ENCODE measurements at regions not wholly inside any gene's neighbourhood (a gene's known extent, or its start where the extent isn't known, plus 50 kb on each side); places are given as distances from the start of the nearest gene placed in this dataset.

DNA sequence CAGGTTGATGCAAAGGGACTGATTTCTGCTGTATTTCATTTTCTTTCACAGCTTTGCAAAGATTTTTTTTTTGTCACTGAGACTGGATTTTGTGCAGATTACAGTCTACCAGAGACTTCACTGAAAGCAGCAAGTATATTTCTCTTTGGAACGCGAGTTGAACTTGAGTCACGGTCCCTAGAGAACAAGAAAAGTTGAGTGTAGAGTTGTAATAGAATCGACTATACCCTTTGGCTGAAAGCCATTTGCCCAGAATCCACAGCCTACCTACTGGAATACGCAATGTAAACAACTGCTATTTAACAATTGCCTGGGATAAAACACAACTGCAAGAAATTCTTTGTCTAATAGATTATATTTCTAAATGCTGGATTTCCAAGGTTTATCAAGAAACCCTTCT, 520.6 kb downstream of the HDGFL1 start:
- no peak overlapping the region for H2BK15ac ChIP-seq (ENCODE audit: low read depth, low read length)
- ChIA-PET CTCF (no interaction called here), POLR2A (ENCODE audit: unreplicated experiment) (no interaction called here)
- H3K27ac ChIP-seq (ENCODE audit: insufficient read depth, low read length): no peak overlapping the region
- no peak overlapping the region for H4K8ac ChIP-seq (ENCODE audit: low read depth in 2 of 2, low read length in 2 of 2)
- WGBS, 2 experiments (ENCODE audit: extremely low coverage in 2 of 2, insufficient read length in 1 of 2): 40% methylated on average over 1 of the region's 5 CpGs; no CpG with 5 or more reads in 1 of the 2 experiments
- no peak overlapping the region for H3K18ac ChIP-seq (ENCODE audit: low read depth, low read length)
- ATAC-seq (ENCODE audit: low read depth): no peak
- no peak overlapping the region for H2BK20ac ChIP-seq (ENCODE audit: low read depth, low read length)
- TF ChIP-seq MXI1 (IDR thresholded peaks at IDR 0.05; ENCODE audit: borderline replicate concordance, low read depth, low read length) (no peak), MAFK (IDR thresholded peaks at IDR 0.05; ENCODE audit: low read depth, low read length) (no peak), RCOR1 (IDR thresholded peaks at IDR 0.05; ENCODE audit: insufficient replicate concordance, low read length) (no peak), BHLHE40 (IDR thresholded peaks at IDR 0.05; ENCODE audit: low read depth, low read length) (no peak), RAD21 (IDR thresholded peaks at IDR 0.05; ENCODE audit: low read length) (no peak), CHD1 (IDR thresholded peaks at IDR 0.05; ENCODE audit: low read depth, low read length) (no peak), ELK1 (IDR thresholded peaks at IDR 0.05; ENCODE audit: borderline replicate concordance, low read depth, low read length) (no peak), SMC3 (IDR thresholded peaks at IDR 0.05; ENCODE audit: low read depth, low read length) (no peak), NFE2L2 (IDR thresholded peaks at IDR 0.05; ENCODE audit: low read depth, low read length) (no peak), MAZ (IDR thresholded peaks at IDR 0.05; ENCODE audit: borderline replicate concordance, low read depth, low read length) (no peak), POLR2A (IDR thresholded peaks at IDR 0.05; ENCODE audit: low read depth, low read length) (no peak), CEBPB (IDR thresholded peaks at IDR 0.05; ENCODE audit: low read depth, low read length) (no peak), RFX5 (IDR thresholded peaks at IDR 0.05; ENCODE audit: low read depth, low read length) (no peak)
- TF ChIP-seq, protein P1, sequence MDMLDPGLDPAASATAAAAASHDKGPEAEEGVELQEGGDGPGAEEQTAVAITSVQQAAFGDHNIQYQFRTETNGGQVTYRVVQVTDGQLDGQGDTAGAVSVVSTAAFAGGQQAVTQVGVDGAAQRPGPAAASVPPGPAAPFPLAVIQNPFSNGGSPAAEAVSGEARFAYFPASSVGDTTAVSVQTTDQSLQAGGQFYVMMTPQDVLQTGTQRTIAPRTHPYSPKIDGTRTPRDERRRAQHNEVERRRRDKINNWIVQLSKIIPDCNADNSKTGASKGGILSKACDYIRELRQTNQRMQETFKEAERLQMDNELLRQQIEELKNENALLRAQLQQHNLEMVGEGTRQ (IDR thresholded peaks at IDR 0.05; ENCODE audit: low read depth, low read length): no peak
- no peak overlapping the region for H3K14ac ChIP-seq (replicated peaks; ENCODE audit: low read depth, low read length)
- no peaks in the 10 kb centered on the region for H3K9me3 ChIP-seq (ENCODE audit: control insufficient read depth, insufficient read depth, low read length)
- H2AFZ ChIP-seq (replicated peaks; ENCODE audit: low read length, poor library complexity): no peak overlapping the region
- no peak overlapping the region for H3K23ac ChIP-seq (ENCODE audit: low read depth, low read length)
- H3K36me3 ChIP-seq (ENCODE audit: control insufficient read depth, insufficient read depth, low read length): no peaks in the 10 kb centered on the region
- no peak overlapping the region for H3K4ac ChIP-seq (ENCODE audit: low read depth, low read length)
- no peak overlapping the region for H3K56ac ChIP-seq (ENCODE audit: extremely low read depth, insufficient read depth, low read length)
- no peaks in the 10 kb centered on the region for H3K27me3 ChIP-seq (ENCODE audit: control insufficient read depth, insufficient read depth, low read length)
- DNase-seq: no peak
- H2AK9ac ChIP-seq (replicated peaks; ENCODE audit: low read depth, low read length, poor library complexity): no peak overlapping the region
- no peak overlapping the region for H3K4me2 ChIP-seq (ENCODE audit: low read depth, low read length)
- intact Hi-C loops (cut with micrococcal nuclease) (no loop called here), in situ Hi-C loops (cut with MboI; ENCODE audit: low sequenced_read_pairs) (no loop called here), dilution Hi-C loops (cut with HindIII; ENCODE audit: low sequenced_read_pairs, unreplicated experiment) (no loop called here)
- H3K79me1 ChIP-seq (ENCODE audit: low read depth in 1 of 2, low read length in 2 of 2): no peaks in the 10 kb centered on the region
- no peaks in the 10 kb centered on the region for H3K4me1 ChIP-seq (ENCODE audit: control insufficient read depth, insufficient read depth, low read length)
- H3K9ac ChIP-seq (ENCODE audit: low read depth, low read length): no peak overlapping the region
- no peak overlapping the region for H2BK120ac ChIP-seq (ENCODE audit: low read depth, low read length)
- no TSS peak for BruUV-seq (replicated peaks)
- no peak overlapping the region for H4K91ac ChIP-seq (ENCODE audit: insufficient read depth, low read depth, low read length)
- H3K9me1 ChIP-seq (ENCODE audit: insufficient read depth, low read length): no peaks in the 10 kb centered on the region
- no peak overlapping the region for H3K4me3 ChIP-seq (ENCODE audit: insufficient read depth, low read depth, low read length)
- H4K5ac ChIP-seq (ENCODE audit: low read depth, low read length): no peak overlapping the region
- no peak overlapping the region for H2AK5ac ChIP-seq (ENCODE audit: low read depth, low read length)
- no peak overlapping the region for H2BK5ac ChIP-seq (ENCODE audit: low read depth, low read length, poor library complexity, severe bottlenecking)
- no peaks in the 10 kb centered on the region for H4K20me1 ChIP-seq (ENCODE audit: insufficient read depth, low read length)
